Neural cell (in vitro differentiated cells): ENCODE measurements at regions not wholly inside any gene's neighbourhood (a gene's known extent, or its start where the extent isn't known, plus 50 kb on each side); places are given as distances from the start of the nearest gene placed in this dataset.

Source experiments
- H2AFZ ChIP-seq: fragments of 200-600, 300-800 bp; sonication (generic), shearing (Covaris generic); 2 replicates; pipeline ENCODE4 v1.6.0; 2014; ENCODE audit warnings: low read depth, mild to moderate bottlenecking, antibody characterized with exemption, low read length, moderate library complexity
- H3F3A ChIP-seq: fragments of 200-600 bp; shearing (Covaris generic); 2 replicates; pipeline ENCODE4 v1.6.1; 2016; ENCODE audit warnings: mild to moderate bottlenecking, moderate library complexity, mixed read lengths, antibody characterized with exemption, low read length; ENCODE audit not compliant: insufficient read depth, poor library complexity, severe bottlenecking
- H3K27ac ChIP-seq: fragments of 200-600, 300-800 bp; sonication (generic), shearing (Covaris generic); 2 replicates; pipeline ENCODE4 v1.5.1; 2014; ENCODE audit warnings: mild to moderate bottlenecking, low read length, moderate library complexity
- H3K27me3 ChIP-seq: fragments of 300-800, 200-600 bp; sonication (generic), shearing (Covaris generic); 2 replicates; pipeline ENCODE4 v1.6.0; 2014; ENCODE audit warnings: mild to moderate bottlenecking, low read depth, low read length, moderate library complexity; ENCODE audit not compliant: insufficient read depth
- H3K36me3 ChIP-seq: fragments of 300-800, 200-600 bp; sonication (generic), shearing (Covaris generic); 2 replicates; pipeline ENCODE4 v1.5.1; 2014; ENCODE audit warnings: mild to moderate bottlenecking, antibody characterized with exemption, low read length, moderate library complexity; ENCODE audit not compliant: insufficient read depth
- H3K4me2 ChIP-seq: fragments of 300-800, 200-600 bp; sonication (generic), shearing (Covaris generic); 2 replicates; pipeline ENCODE4 v1.6.0; 2014; ENCODE audit warnings: mild to moderate bottlenecking, low read length
- H3K4me3 ChIP-seq: fragments of 300-800, 200-600 bp; sonication (generic), shearing (Covaris generic); 2 replicates; pipeline ENCODE4 v1.5.1; 2014; ENCODE audit warnings: mild to moderate bottlenecking, low read length, moderate library complexity
- H3K79me2 ChIP-seq: fragments of 200-600 bp; shearing (Covaris generic); replicated peaks from 2 replicates; pipeline ENCODE4 v1.6.0; 2014; ENCODE audit warnings: mild to moderate bottlenecking, low read length, moderate library complexity; ENCODE audit not compliant: insufficient read depth
- H3K9ac ChIP-seq: fragments of 300-800, 200-600 bp; sonication (generic), shearing (Covaris generic); 2 replicates; pipeline ENCODE4 v1.6.1; 2016; ENCODE audit warnings: mild to moderate bottlenecking, low read length, mixed read lengths
- H3K9me2 ChIP-seq: fragments of 200-600 bp; shearing (Covaris generic); 2 replicates; pipeline ENCODE4 v1.6.1; 2016; ENCODE audit warnings: mild to moderate bottlenecking, low read length, mixed read lengths; ENCODE audit not compliant: insufficient read depth
- H3K9me3 ChIP-seq: fragments of 200-600, 300-800 bp; sonication (generic), shearing (Covaris generic); 2 replicates; pipeline ENCODE4 v1.6.1; 2016; ENCODE audit warnings: mild to moderate bottlenecking, mixed run types, low read length, moderate library complexity, mixed read lengths
- H4K20me1 ChIP-seq: fragments of 200-600 bp; shearing (Covaris generic); 2 replicates; pipeline ENCODE4 v1.6.1; 2016; ENCODE audit warnings: mild to moderate bottlenecking, mixed run types; ENCODE audit not compliant: insufficient read depth
- CTCF ChIP-seq: fragments of 450-650 bp; IDR thresholded peaks from 2 replicates; pipeline ENCODE4 v1.5.1; 2014; ENCODE audit warnings: antibody characterized with exemption, mild to moderate bottlenecking, moderate library complexity; ENCODE audit not compliant: poor library complexity, severe bottlenecking
- EP300 ChIP-seq: fragments of 450-650 bp; conservative IDR thresholded peaks from 2 replicates; pipeline ENCODE4 v1.6.1; 2014; ENCODE audit warnings: antibody characterized with exemption, mild to moderate bottlenecking, moderate library complexity; ENCODE audit not compliant: poor library complexity, severe bottlenecking
- EZH2 ChIP-seq: fragments of 200-600, 300-800 bp; shearing (Covaris generic), sonication (generic); IDR thresholded peaks from 2 replicates; pipeline ENCODE4 v1.6.1; 2014; ENCODE audit warnings: antibody characterized with exemption, low read length, borderline replicate concordance, mild to moderate bottlenecking; ENCODE audit not compliant: insufficient read depth, poor library complexity, severe bottlenecking
- MXI1 ChIP-seq: fragments of 450-650 bp; conservative IDR thresholded peaks from 2 replicates; pipeline ENCODE4 v1.6.1; 2014; ENCODE audit warnings: antibody characterized with exemption, mild to moderate bottlenecking; ENCODE audit not compliant: poor library complexity, severe bottlenecking
- POLR2AphosphoS5 ChIP-seq: IDR thresholded peaks from 2 replicates; pipeline ENCODE4 v1.6.1; 2012
- RAD21 ChIP-seq: fragments of 450-650 bp; conservative IDR thresholded peaks from 2 replicates; pipeline ENCODE4 v1.6.1; 2014; ENCODE audit warnings: antibody characterized with exemption, mild to moderate bottlenecking, moderate library complexity
- REST ChIP-seq: IDR thresholded peaks from 2 replicates; pipeline ENCODE4 v1.6.1; 2012; ENCODE audit warnings: borderline replicate concordance
- SMC3 ChIP-seq: fragments of 450-650 bp; conservative IDR thresholded peaks from 2 replicates; pipeline ENCODE4 v1.6.1; 2014; ENCODE audit warnings: antibody characterized with exemption, mild to moderate bottlenecking, moderate library complexity; ENCODE audit not compliant: poor library complexity
- TAF1 ChIP-seq: IDR thresholded peaks from 2 replicates; pipeline ENCODE4 v1.6.1; 2012; ENCODE audit warnings: low read depth

DNA sequence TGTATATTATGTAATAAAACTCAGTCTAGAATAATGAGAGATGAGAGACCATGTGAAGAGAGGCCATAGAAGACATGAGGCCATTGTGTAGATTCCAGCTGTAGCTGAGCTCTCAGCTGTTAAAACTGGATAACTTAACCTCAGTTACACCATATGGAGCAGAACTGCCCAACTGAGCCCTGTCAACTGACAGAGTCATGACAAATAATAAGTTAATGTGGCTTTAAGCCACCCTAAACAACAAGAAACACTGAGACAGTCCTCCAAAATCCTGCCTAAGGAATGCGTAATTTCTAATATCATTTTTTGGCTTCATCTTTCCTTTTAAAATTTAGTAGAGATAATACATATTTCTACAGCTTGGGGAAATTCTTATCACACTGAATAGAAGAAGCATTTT is 580.0 kb upstream of the RGS18 start:
- no peaks in the 10 kb centered on the region for H3K36me3 ChIP-seq
- no peaks in the 10 kb centered on the region for H3K9me2 ChIP-seq
- no peak overlapping the region for H3K9ac ChIP-seq
- TF ChIP-seq REST (no peak), TAF1 (no peak), RAD21 (no peak), EP300 (no peak), SMC3 (no peak), MXI1 (no peak), EZH2 (no peak), CTCF (no peak), POLR2AphosphoS5 (no peak)
- H3K27me3 ChIP-seq = no peaks in the 10 kb centered on the region
- no peaks in the 10 kb centered on the region for H3F3A ChIP-seq
- no peaks in the 10 kb centered on the region for H4K20me1 ChIP-seq
- H3K4me3 ChIP-seq = no peak overlapping the region
- no peak overlapping the region for H3K27ac ChIP-seq
- no peak overlapping the region for H2AFZ ChIP-seq
- no peaks in the 10 kb centered on the region for H3K9me3 ChIP-seq
- no peaks in the 10 kb centered on the region for H3K79me2 ChIP-seq
- H3K4me2 ChIP-seq = no peak overlapping the region

GRCh38 chr1:191579019-191579418 is 579.2 kb upstream of the RGS18 start:
- Histone ChIP-seq H3F3A (no peaks in the 10 kb centered on the region), H3K27me3 (no peaks in the 10 kb centered on the region), H3K9me2 (no peaks in the 10 kb centered on the region), H3K36me3 (no peaks in the 10 kb centered on the region), H4K20me1 (no peaks in the 10 kb centered on the region), H3K9ac (no peak overlapping the region), H2AFZ (no peak overlapping the region), H3K4me2 (no peak overlapping the region), H3K27ac (no peak overlapping the region), H3K4me3 (no peak overlapping the region), H3K9me3 (no peaks in the 10 kb centered on the region), H3K79me2 (no peaks in the 10 kb centered on the region)
- TF ChIP-seq EP300 (no peak), CTCF (no peak), RAD21 (no peak), EZH2 (no peak), MXI1 (no peak), SMC3 (no peak), POLR2AphosphoS5 (no peak), REST (no peak), TAF1 (no peak)
